Smooth muscle cell (in vitro differentiated cells): ENCODE measurements at regions not wholly inside any gene's neighbourhood (a gene's known extent, or its start where the extent isn't known, plus 50 kb on each side); places are given as distances from the start of the nearest gene placed in this dataset.

ENCODE experiments used
- DNase-seq: peaks from one replicate; lab custom pipeline; 2025; ENCODE audit not compliant: unreplicated experiment; lab: John Stamatoyannopoulos, UW
- H2AFZ ChIP-seq: fragments of 200-600 bp; sonication (generic); 2 replicates; pipeline ENCODE4 v1.6.0; 2016; ENCODE audit warnings: antibody characterized with exemption, low read depth, mild to moderate bottlenecking
- H3F3A ChIP-seq: fragments of 200-600 bp; sonication (generic); 2 replicates; pipeline ENCODE4 v1.6.0; 2017; ENCODE audit warnings: antibody characterized with exemption, low read depth
- H3K27ac ChIP-seq: fragments of 200-600 bp; sonication (generic); 2 replicates; pipeline ENCODE4 v1.5.1; 2016; ENCODE audit warnings: low read depth, mild to moderate bottlenecking
- H3K27me3 ChIP-seq: fragments of 200-600 bp; sonication (generic); 2 replicates; pipeline ENCODE4 v1.6.1; 2016; ENCODE audit warnings: low read depth, mild to moderate bottlenecking
- H3K36me3 ChIP-seq: fragments of 200-600 bp; sonication (generic); 2 replicates; pipeline ENCODE4 v1.5.1; 2016; ENCODE audit warnings: low read depth
- H3K4me1 ChIP-seq: fragments of 200-600 bp; sonication (generic); 2 replicates; pipeline ENCODE4 v1.5.1; 2016; ENCODE audit warnings: low read depth
- H3K4me2 ChIP-seq: fragments of 200-600 bp; sonication (generic); 2 replicates; pipeline ENCODE4 v1.6.0; 2016; ENCODE audit warnings: mild to moderate bottlenecking
- H3K4me3 ChIP-seq: fragments of 200-600 bp; sonication (generic); 2 replicates; pipeline ENCODE4 v1.5.1; 2016; ENCODE audit warnings: mild to moderate bottlenecking
- H3K79me2 ChIP-seq: fragments of 200-600 bp; sonication (generic); 2 replicates; pipeline ENCODE4 v1.6.0; 2016; ENCODE audit warnings: low read depth, mild to moderate bottlenecking
- H3K9ac ChIP-seq: fragments of 200-600 bp; sonication (generic); 2 replicates; pipeline ENCODE4 v1.6.0; 2016; ENCODE audit warnings: low read depth
- H3K9me3 ChIP-seq: fragments of 200-600 bp; sonication (generic); replicated peaks from 2 replicates; pipeline ENCODE4 v1.5.1; 2016; ENCODE audit warnings: low read depth
- H4K20me1 ChIP-seq: fragments of 200-600 bp; sonication (generic); 2 replicates; pipeline ENCODE4 v1.6.0; 2016; ENCODE audit warnings: low read depth
- WGBS: methylation state at CpG from one replicate; pipeline ENCODE4 v1.1.7; 2016; ENCODE audit warnings: low lambda C conversion rate; 5-methylcytosine and 5-hydroxymethylcytosine counted together
- TF ChIP-seq, protein P1 (sequence below): fragments of 200-600 bp; sonication (generic); IDR thresholded peaks from 2 replicates; pipeline ENCODE4 v1.5.1; 2017; ENCODE audit warnings: borderline replicate concordance, mild to moderate bottlenecking, antibody characterized with exemption; ENCODE audit not compliant: insufficient read depth, poor library complexity, severe bottlenecking

DNA sequence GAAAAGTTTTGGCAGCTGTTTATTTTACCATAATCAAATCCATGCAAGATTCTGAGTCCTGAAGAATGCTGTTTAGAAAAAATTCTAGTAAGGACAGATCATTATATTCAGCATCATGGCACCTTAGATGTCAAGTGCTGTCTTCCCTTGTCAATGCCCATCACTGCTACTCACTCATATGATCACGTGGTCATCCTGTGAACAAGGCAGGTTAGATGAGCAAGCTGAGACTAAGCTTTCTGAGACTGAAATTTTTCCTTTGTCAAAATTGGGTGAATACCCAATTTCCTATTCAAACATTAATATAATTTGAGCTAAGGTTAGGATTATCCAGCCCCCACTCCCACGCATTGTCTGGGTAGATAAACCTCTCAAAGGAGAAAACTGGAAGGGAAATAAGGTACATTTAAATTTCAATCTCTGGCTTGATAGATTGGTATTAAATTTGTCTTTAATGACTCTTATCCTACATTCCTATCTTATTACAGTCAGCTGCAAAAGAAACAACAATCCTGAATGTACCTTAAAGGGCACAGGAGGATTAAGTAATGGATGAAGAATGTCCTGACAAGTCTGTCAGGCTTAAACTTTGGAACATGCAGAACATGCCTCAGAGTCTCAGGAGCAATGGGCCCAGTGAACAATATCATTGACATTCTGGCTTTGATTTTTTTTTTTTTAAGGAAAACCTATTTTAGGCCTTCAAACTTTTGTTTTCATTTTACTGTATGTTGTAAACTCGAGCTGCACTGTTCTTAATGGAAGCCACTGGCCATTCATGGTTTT lies 148.7 kb upstream of the RANBP3L start:
- TF ChIP-seq, protein P1, sequence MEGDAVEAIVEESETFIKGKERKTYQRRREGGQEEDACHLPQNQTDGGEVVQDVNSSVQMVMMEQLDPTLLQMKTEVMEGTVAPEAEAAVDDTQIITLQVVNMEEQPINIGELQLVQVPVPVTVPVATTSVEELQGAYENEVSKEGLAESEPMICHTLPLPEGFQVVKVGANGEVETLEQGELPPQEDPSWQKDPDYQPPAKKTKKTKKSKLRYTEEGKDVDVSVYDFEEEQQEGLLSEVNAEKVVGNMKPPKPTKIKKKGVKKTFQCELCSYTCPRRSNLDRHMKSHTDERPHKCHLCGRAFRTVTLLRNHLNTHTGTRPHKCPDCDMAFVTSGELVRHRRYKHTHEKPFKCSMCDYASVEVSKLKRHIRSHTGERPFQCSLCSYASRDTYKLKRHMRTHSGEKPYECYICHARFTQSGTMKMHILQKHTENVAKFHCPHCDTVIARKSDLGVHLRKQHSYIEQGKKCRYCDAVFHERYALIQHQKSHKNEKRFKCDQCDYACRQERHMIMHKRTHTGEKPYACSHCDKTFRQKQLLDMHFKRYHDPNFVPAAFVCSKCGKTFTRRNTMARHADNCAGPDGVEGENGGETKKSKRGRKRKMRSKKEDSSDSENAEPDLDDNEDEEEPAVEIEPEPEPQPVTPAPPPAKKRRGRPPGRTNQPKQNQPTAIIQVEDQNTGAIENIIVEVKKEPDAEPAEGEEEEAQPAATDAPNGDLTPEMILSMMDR = no peak
- H2AFZ ChIP-seq = no peak overlapping the region
- H3K27me3 ChIP-seq = no peaks in the 10 kb centered on the region
- no peaks in the 10 kb centered on the region for H3K36me3 ChIP-seq
- no peak overlapping the region for H3K27ac ChIP-seq
- no peak overlapping the region for H3K4me3 ChIP-seq
- 85% methylated on average over 3 of the region's 3 CpGs for WGBS
- H3F3A ChIP-seq = no peaks in the 10 kb centered on the region
- H3K9ac ChIP-seq = no peak overlapping the region
- no peak for DNase-seq
- no peaks in the 10 kb centered on the region for H4K20me1 ChIP-seq
- H3K4me1 ChIP-seq = no peaks in the 10 kb centered on the region
- no peaks in the 10 kb centered on the region for H3K79me2 ChIP-seq
- no peaks in the 10 kb centered on the region for H3K9me3 ChIP-seq
- H3K4me2 ChIP-seq = no peak overlapping the region

DNA sequence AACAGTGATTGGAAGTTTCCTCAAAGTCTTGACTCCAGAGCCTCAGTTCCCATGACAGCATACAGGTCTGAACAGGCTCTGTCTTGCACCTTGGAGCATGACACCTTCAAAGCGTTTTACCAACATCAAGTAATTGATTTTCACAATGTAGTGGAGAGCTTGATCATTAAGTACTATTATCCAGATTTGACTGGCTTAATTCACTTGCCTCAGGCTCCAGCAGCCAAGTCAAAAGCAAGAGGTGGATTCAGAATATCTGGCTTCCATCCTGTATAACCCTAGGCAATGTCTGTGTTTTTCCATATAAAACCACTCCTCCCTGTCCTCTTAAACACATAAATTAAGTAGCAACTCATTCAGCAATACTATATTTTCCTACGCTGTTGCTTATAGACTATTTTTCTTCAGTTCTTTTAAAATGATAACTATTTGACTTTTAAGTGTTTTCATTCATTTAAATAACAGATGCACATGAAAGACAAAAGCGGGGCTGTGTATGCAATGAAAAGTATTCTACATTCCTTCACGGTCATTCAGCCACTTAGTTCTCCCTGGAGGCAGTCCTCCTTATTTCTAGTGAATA lies 150.8 kb upstream of the RANBP3L start:
- H3K27me3 ChIP-seq = no peaks in the 10 kb centered on the region
- H3K36me3 ChIP-seq = no peaks in the 10 kb centered on the region
- no peaks in the 10 kb centered on the region for H3K9me3 ChIP-seq
- H3K27ac ChIP-seq = no peak overlapping the region
- no peak overlapping the region for H2AFZ ChIP-seq
- no peaks in the 10 kb centered on the region for H3F3A ChIP-seq
- H4K20me1 ChIP-seq = no peaks in the 10 kb centered on the region
- H3K4me1 ChIP-seq = no peaks in the 10 kb centered on the region
- H3K79me2 ChIP-seq = no peaks in the 10 kb centered on the region
- 46% methylated on average over 4 of the region's 4 CpGs for WGBS
- H3K4me3 ChIP-seq = no peak overlapping the region
- TF ChIP-seq, protein P1 = no peak
- H3K9ac ChIP-seq = no peak overlapping the region
- H3K4me2 ChIP-seq = no peak overlapping the region
- no peak for DNase-seq

DNA sequence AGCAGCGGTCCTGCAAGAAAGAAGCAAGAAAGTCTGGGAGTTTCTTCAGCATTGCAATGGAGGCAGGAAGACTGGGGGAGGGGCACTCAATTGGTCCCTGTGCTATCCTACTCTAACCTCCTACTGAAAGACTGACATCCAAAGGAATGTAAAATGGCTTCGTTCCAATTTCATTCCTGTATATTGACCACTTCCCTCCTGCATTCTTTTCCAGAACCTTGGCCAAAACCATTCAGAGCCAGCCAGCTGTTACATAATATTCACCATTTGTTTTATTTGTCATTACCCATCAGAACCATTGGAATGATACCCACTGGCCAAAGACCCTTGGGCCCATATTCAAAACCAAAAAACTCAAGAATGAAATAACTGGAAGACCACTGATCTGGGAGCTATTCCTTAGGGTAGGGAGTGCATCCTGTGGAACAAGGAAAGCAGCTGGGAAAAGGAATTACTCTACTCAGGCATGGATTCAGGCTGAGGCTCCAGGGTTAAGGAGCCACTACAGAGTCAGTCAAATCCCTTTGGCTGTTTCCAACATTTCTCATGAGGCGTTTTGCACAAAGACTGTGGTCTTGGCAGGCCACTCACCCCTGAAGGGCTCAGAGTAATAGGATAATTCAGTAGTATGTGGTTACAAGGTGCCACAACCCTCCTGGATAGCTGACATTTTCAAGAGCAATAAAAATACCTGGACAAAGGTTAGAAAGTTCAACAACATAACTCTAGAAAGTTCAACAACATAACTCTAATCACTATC lies 148.7 kb upstream of the SLC1A3 start:
- Histone ChIP-seq H3K4me2 (no peak overlapping the region), H3F3A (peaks cover 2% of the 10 kb centered on the region), H2AFZ (no peak overlapping the region), H3K79me2 (no peaks in the 10 kb centered on the region), H3K9me3 (no peaks in the 10 kb centered on the region), H3K27me3 (no peaks in the 10 kb centered on the region), H3K9ac (no peak overlapping the region), H3K36me3 (no peaks in the 10 kb centered on the region), H3K4me3 (no peak overlapping the region), H4K20me1 (no peaks in the 10 kb centered on the region), H3K4me1 (no peaks in the 10 kb centered on the region), H3K27ac (no peak overlapping the region)
- DNase-seq = no peak
- TF ChIP-seq, protein P1 = no peak
- WGBS = 80% methylated on average over 3 of the region's 3 CpGs
